ENCODE measurements at regions not wholly inside any gene's neighbourhood (a gene's known extent, or its start where the extent isn't known, plus 50 kb on each side); places are given as distances from the start of the nearest gene placed in this dataset.

DNA sequence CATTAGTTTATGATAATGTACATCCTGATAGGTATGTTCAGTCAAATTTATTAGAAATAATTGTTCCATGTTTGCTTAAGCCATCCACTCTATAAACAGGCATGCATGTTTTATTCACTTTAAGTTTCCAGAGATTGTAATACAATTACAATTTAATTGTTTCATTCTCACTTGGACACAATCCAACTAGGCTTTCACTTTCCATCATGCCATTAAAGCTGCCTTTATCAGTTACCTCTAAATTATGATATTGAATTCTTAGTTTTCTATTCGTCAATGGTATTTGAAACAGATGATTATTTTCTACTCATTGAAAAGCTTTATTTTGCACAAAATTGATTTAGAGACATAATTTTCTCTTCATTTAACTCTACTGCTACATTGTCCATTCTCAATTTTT, 1196.3 kb downstream of the RAPGEF2 start:
- TF ChIP-seq, protein P1, sequence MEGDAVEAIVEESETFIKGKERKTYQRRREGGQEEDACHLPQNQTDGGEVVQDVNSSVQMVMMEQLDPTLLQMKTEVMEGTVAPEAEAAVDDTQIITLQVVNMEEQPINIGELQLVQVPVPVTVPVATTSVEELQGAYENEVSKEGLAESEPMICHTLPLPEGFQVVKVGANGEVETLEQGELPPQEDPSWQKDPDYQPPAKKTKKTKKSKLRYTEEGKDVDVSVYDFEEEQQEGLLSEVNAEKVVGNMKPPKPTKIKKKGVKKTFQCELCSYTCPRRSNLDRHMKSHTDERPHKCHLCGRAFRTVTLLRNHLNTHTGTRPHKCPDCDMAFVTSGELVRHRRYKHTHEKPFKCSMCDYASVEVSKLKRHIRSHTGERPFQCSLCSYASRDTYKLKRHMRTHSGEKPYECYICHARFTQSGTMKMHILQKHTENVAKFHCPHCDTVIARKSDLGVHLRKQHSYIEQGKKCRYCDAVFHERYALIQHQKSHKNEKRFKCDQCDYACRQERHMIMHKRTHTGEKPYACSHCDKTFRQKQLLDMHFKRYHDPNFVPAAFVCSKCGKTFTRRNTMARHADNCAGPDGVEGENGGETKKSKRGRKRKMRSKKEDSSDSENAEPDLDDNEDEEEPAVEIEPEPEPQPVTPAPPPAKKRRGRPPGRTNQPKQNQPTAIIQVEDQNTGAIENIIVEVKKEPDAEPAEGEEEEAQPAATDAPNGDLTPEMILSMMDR (IDR thresholded peaks at IDR 0.05; ENCODE audit: borderline replicate concordance), result no peak
- Histone ChIP-seq H3K4me1 (no peaks in the 10 kb centered on the region), H3K27me3 (ENCODE audit: low read depth) (no peaks in the 10 kb centered on the region), H3K4me3 (no peak overlapping the region), H3K9me3 (replicated peaks) (no peaks in the 10 kb centered on the region), H3K27ac (replicated peaks) (no peak overlapping the region), H3K36me3 (no peaks in the 10 kb centered on the region)
- DNase-seq, result no peak
- intact Hi-C loops (cut with micrococcal nuclease), result no loop called here

DNA sequence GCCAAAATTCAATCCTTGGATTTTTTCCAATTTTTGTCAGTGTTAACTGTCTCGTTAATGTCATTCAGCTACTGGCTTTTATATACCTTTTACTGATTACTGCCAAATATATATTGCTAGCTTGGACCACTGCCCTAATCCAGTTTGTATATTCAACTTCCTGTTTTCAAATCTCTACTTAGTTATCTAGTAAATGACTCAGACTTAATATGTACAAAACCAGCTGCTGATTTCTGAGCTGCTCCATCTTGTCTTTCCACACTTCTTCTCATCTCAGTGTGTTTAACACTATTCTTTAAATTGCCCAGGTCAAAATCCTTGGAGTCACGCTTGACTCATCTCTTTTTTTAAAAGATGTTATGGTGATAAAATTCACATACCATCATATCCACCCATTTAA, 1196.7 kb downstream of the RAPGEF2 start:
- Histone ChIP-seq H3K4me3 (no peak overlapping the region), H3K27me3 (ENCODE audit: low read depth) (no peaks in the 10 kb centered on the region), H3K27ac (replicated peaks) (no peak overlapping the region), H3K9me3 (replicated peaks) (no peaks in the 10 kb centered on the region), H3K36me3 (no peaks in the 10 kb centered on the region), H3K4me1 (no peaks in the 10 kb centered on the region)
- intact Hi-C loops (cut with micrococcal nuclease), result no loop called here
- no peak for DNase-seq
- TF ChIP-seq, protein P1 (IDR thresholded peaks at IDR 0.05; ENCODE audit: borderline replicate concordance), result no peak

DNA sequence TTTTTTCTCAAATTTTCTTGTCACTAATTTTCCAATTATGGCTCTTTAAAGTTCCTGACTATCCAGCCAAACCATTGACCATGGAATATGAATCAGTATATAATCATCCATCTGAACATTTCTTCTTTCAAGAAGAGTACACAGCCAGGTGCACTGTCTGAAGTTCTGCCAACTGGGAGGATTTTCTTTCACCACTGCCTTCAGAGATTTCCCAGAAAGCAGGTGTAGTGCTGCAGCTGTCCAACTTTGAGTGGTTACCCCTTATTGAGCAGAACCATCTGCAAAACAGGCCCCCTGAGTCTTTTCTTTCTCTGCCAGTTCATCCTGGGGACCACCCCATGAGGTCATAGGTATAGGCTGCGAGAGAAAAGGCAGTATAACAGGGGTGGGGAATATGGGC, 1213.2 kb downstream of the RAPGEF2 start:
- TF ChIP-seq, protein P1 (IDR thresholded peaks at IDR 0.05; ENCODE audit: borderline replicate concordance), result no peak
- Histone ChIP-seq H3K36me3 (no peaks in the 10 kb centered on the region), H3K27ac (replicated peaks) (no peak overlapping the region), H3K4me1 (no peaks in the 10 kb centered on the region), H3K4me3 (no peak overlapping the region), H3K27me3 (ENCODE audit: low read depth) (no peaks in the 10 kb centered on the region), H3K9me3 (replicated peaks) (no peaks in the 10 kb centered on the region)
- intact Hi-C loops (cut with micrococcal nuclease), result no loop called here
- DNase-seq, result no peak

DNA sequence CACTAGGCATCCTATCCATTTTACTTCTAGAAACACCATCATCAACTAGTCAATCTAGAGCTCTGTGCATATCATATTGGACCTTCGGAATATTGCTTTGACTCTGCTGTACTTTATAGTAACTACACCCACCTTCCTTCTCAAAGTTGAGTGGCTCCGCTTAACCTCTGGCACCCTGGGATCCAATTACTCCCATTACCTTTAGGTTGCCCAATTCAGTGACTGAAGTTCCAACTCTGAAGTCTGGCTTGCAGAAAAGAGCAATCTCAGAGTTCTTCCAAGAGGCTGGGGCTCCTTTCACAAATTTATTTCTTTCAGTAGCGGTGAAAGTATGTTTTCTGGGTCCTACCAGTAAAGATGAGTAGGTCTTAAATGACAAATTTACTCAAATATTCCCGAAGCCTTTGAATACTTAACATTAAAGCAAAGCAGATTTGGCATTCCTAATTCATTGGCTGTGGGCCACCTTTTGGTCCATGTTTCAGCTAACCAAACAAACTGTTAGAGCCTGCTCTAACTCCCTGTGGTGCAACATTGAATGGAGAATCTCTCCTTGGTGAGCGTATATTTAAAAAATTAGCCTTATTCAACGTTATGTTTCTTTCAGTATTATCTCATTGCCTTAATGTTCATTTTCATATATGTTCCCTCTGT, 1215.8 kb downstream of the RAPGEF2 start:
- TF ChIP-seq, protein P1 (IDR thresholded peaks at IDR 0.05; ENCODE audit: borderline replicate concordance), result no peak
- no peak for DNase-seq
- H3K27me3 ChIP-seq (ENCODE audit: low read depth), result no peaks in the 10 kb centered on the region
- no peaks in the 10 kb centered on the region for H3K36me3 ChIP-seq
- H3K9me3 ChIP-seq (replicated peaks), result no peaks in the 10 kb centered on the region
- intact Hi-C loops (cut with micrococcal nuclease), result no loop called here
- H3K4me1 ChIP-seq, result no peaks in the 10 kb centered on the region
- no peak overlapping the region for H3K4me3 ChIP-seq
- no peak overlapping the region for H3K27ac ChIP-seq (replicated peaks)

DNA sequence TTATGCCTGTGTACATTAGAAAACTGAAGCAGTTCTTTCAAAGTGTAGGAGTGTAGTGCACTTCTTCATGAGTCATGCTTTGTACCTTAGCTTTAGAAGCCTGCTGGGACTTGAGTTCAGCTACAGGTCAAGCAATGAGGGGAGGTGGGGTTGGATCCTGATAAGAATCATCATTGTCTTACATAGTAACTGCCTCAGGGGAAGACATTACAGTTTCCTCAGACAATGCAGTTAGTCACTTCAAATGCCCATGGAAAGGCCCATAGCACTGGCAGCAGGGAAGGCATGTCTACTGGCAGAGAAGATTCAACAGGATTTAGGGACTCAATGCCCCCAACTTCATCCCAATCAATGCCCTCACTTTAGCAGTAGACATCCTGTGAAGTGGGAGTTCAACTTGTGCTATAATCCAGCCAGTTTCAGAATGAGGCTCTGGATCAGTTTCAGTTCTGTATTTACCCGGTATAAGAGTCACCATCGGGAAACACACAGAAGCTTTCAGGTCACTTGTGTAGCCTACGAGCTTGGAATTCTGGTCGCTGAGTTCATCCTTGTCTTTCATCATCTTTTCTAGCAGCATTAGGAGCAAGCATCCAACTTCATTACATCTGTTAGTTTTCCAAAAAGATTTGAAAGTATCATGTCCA, 1216.5 kb downstream of the RAPGEF2 start:
- Histone ChIP-seq H3K27ac (replicated peaks) (no peak overlapping the region), H3K36me3 (no peaks in the 10 kb centered on the region)
- intact Hi-C loops (cut with micrococcal nuclease), result no loop called here

More for the DNA sequence above, 1216.5 kb downstream of the RAPGEF2 start:
- DNase-seq, result no peak
- TF ChIP-seq, protein P1 (IDR thresholded peaks at IDR 0.05; ENCODE audit: borderline replicate concordance), result no peak
- Histone ChIP-seq H3K4me3 (no peak overlapping the region), H3K9me3 (replicated peaks) (no peaks in the 10 kb centered on the region), H3K4me1 (no peaks in the 10 kb centered on the region), H3K27me3 (ENCODE audit: low read depth) (no peaks in the 10 kb centered on the region)
